ENCODE measurements at regions not wholly inside any gene's neighbourhood (a gene's known extent, or its start where the extent isn't known, plus 50 kb on each side); places are given as distances from the start of the nearest gene placed in this dataset.

DNA sequence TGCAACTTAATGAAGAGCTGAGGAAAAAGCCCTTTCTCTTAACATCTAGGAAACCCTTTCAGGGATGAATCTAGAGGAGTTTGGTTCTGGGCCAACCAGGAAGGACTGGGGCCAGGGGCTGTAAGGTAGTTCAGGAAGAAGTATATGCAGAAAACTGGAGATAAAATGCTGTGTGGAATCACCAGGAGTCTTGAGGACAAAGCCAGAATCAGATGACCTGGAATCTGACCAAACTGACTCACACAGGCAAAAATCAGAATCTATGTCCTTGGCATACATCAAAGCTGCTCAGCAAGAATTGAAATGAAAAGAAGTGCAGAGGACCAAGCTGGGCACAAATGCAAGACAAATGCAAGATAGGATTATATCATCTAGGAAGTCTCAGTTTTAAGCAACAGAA is 59.4 kb upstream of the ATP2C1 start:
- TF ChIP-seq EZH2phosphoT487 (IDR thresholded peaks at IDR 0.05; ENCODE audit: insufficient read depth, low read depth) (no peak), EZH2 (IDR thresholded peaks at IDR 0.05; ENCODE audit: insufficient read depth, poor library complexity, severe bottlenecking) (no peak)
